Ovary (tissue), 7 donors: ENCODE measurements at regions not wholly inside any gene's neighbourhood (a gene's known extent, or its start where the extent isn't known, plus 50 kb on each side); places are given as distances from the start of the nearest gene placed in this dataset.

ENCODE experiments used
- DNase-seq, 5 donors: peaks; one replicate each; pipeline ENCODE4 v3.0.0-alpha.2; 2019 to 2020
- H3K27ac ChIP-seq, 2 donors: fragments of 200-600 bp; one replicate each; pipeline versions ENCODE4 v1.5.1 to v1.8.0; 2019 to 2022
- H3K27me3 ChIP-seq: fragments of 200-600 bp; one replicate; pipeline ENCODE4 v1.8.0; 2022
- H3K36me3 ChIP-seq: fragments of 200-600 bp; sonication (generic); one replicate; pipeline ENCODE4 v1.5.1; 2019
- H3K4me1 ChIP-seq: one replicate; pipeline ENCODE4 v1.8.1; 2013; ENCODE audit warnings: mild to moderate bottlenecking, moderate library complexity; ENCODE audit not compliant: insufficient read depth
- H3K4me3 ChIP-seq: fragments of 200-600 bp; sonication (generic); one replicate; pipeline ENCODE4 v1.5.1; 2017
- H3K9me3 ChIP-seq, 2 donors: fragments of 200-600 bp in 1 of 2; sonication (generic) in 1 of 2; one replicate each; pipeline versions ENCODE4 v1.5.1 to v1.8.1; 2013 to 2019; ENCODE audit warnings: mild to moderate bottlenecking in 1 of 2, moderate library complexity in 1 of 2
- CTCF ChIP-seq, 3 donors: fragments of 450-650 bp in 2 of 3; fragments of 200-600 bp in 1 of 3; IDR thresholded peaks; one replicate each; pipeline versions ENCODE4 v1.5.1 to v1.8.0; 2016 to 2022; ENCODE audit warnings: antibody characterized with exemption in 3 of 3, mild to moderate bottlenecking in 1 of 3
- EP300 ChIP-seq: sonication (generic); formaldehyde crosslinking; IDR thresholded peaks from one replicate; pipeline ENCODE4 v1.6.1; 2017; ENCODE audit warnings: antibody characterized with exemption
- POLR2A ChIP-seq: fragments of 450-650 bp; IDR thresholded peaks from one replicate; pipeline ENCODE4 v1.6.1; 2017; ENCODE audit warnings: antibody characterized with exemption, mild to moderate bottlenecking, moderate library complexity
- WGBS, 3 donors: extraction: QIAGEN DNeasy Blood & Tissue Kit in 1 of 3; methylation state at CpG; one replicate each; pipeline versions ENCODE4 v1.1.5 to v1.1.7; 2013 to 2017; 5-methylcytosine and 5-hydroxymethylcytosine counted together
- intact Hi-C, 4 donors: fragments of 100-400 bp; cut with DNase I; formaldehyde crosslinking; loops; one replicate each; pipeline versions ENCODE4 v1.11.0 to v1.15.1; 2022 to 2023
- donor health status: DM: no; HTN: no; CAD: no; lungs with moderate emphysema.
- donor health status: DM: no; HTN: no; CAD: no.
- donor health status: Bipolar disorder and iron deficiency.
- donor health status: DM: no; HTN: no; CAD: no.
- donor health status: DM: yes; HTN: yes; CAD: no.

- Histone ChIP-seq H3K4me3 (no peak overlapping the region), H3K36me3 (no peaks in the 10 kb centered on the region), H3K27ac (peak overlapping the region in 1 of 2 donors; percentile 2), H3K4me1 (no peaks in the 10 kb centered on the region), H3K27me3 (no peaks in the 10 kb centered on the region), H3K9me3 (no peaks in the 10 kb centered on the region)
- no peak for DNase-seq
- intact Hi-C loops, result no loop called here
- 31 to 35% (median 33%) methylated on average over 5 of the region's 5 CpGs for WGBS, 3 donors
- no peak for TF ChIP-seq POLR2A
- no peak for TF ChIP-seq CTCF (IDR thresholded peaks at IDR 0.05)
- TF ChIP-seq EP300, result no peak
Observed at GRCh38 chr4:158020734-158021346, 152.0 kb downstream of the GASK1B start.

- Histone ChIP-seq H3K27ac (peak overlapping the region in 1 of 2 donors; percentile 2), H3K4me1 (peaks cover under 1% of the 10 kb centered on the region), H3K9me3 (no peaks in the 10 kb centered on the region), H3K36me3 (no peaks in the 10 kb centered on the region), H3K27me3 (no peaks in the 10 kb centered on the region), H3K4me3 (no peak overlapping the region)
- no peak for TF ChIP-seq POLR2A
- TF ChIP-seq EP300, result no peak
- no peak for TF ChIP-seq CTCF (IDR thresholded peaks at IDR 0.05)
- DNase-seq, result peak in 2 of 5 donors; percentile 48 to 69
- intact Hi-C loops, result no loop called here
Observed at GRCh38 chr4:158020176-158020575, 152.6 kb downstream of the GASK1B start.

GRCh38 chr4:158018831-158019230, 154.0 kb downstream of the GASK1B start:
- peaks cover 2% of the 10 kb centered on the region for H3K4me1 ChIP-seq
- no peak for DNase-seq
- no peaks in the 10 kb centered on the region for H3K36me3 ChIP-seq
- intact Hi-C loops, result no loop called here
- H3K4me3 ChIP-seq, result no peak overlapping the region
- H3K27me3 ChIP-seq, result no peaks in the 10 kb centered on the region
- peak overlapping the region in 1 of 2 donors; percentile 9 for H3K27ac ChIP-seq
- WGBS, 3 donors, result 85 to 98% (median 93%) methylated on average over 1 of the region's 1 CpG
- TF ChIP-seq EP300 (no peak), CTCF (IDR thresholded peaks at IDR 0.05) (no peak), POLR2A (no peak)
- H3K9me3 ChIP-seq, result no peaks in the 10 kb centered on the region

- peak overlapping the region in 1 of 2 donors; percentile 9 for H3K27ac ChIP-seq
- peaks cover 2% of the 10 kb centered on the region for H3K4me1 ChIP-seq
- TF ChIP-seq CTCF (IDR thresholded peaks at IDR 0.05) (no peak), POLR2A (no peak), EP300 (no peak)
- no peaks in the 10 kb centered on the region for H3K9me3 ChIP-seq
- DNase-seq, result no peak
- intact Hi-C loops, result no loop called here
- no peaks in the 10 kb centered on the region for H3K27me3 ChIP-seq
- no peaks in the 10 kb centered on the region for H3K36me3 ChIP-seq
- H3K4me3 ChIP-seq, result no peak overlapping the region
- 59 to 72% (median 68%) methylated on average over 1 of the region's 1 CpG for WGBS, 3 donors
Observed at GRCh38 chr4:158018221-158018830, 154.5 kb downstream of the GASK1B start.
